ENCODE measurements at regions not wholly inside any gene's neighbourhood (a gene's known extent, or its start where the extent isn't known, plus 50 kb on each side); places are given as distances from the start of the nearest gene placed in this dataset.

- H3K36me3 Mint-ChIP-seq: no peaks in the 10 kb centered on the region
- DNase-seq (ENCODE audit: low spot score in 2 of 2, unreplicated experiment in 2 of 2): no peak
- peaks cover 16% of the 10 kb centered on the region for H3K9me3 Mint-ChIP-seq
- peaks cover 1% of the 10 kb centered on the region for H3K4me1 Mint-ChIP-seq
- H3K4me3 Mint-ChIP-seq: no peak overlapping the region
- no peak overlapping the region for H3K27ac Mint-ChIP-seq
- TF ChIP-seq, protein P1, sequence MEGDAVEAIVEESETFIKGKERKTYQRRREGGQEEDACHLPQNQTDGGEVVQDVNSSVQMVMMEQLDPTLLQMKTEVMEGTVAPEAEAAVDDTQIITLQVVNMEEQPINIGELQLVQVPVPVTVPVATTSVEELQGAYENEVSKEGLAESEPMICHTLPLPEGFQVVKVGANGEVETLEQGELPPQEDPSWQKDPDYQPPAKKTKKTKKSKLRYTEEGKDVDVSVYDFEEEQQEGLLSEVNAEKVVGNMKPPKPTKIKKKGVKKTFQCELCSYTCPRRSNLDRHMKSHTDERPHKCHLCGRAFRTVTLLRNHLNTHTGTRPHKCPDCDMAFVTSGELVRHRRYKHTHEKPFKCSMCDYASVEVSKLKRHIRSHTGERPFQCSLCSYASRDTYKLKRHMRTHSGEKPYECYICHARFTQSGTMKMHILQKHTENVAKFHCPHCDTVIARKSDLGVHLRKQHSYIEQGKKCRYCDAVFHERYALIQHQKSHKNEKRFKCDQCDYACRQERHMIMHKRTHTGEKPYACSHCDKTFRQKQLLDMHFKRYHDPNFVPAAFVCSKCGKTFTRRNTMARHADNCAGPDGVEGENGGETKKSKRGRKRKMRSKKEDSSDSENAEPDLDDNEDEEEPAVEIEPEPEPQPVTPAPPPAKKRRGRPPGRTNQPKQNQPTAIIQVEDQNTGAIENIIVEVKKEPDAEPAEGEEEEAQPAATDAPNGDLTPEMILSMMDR (IDR thresholded peaks at IDR 0.05; ENCODE audit: unreplicated experiment): no peak
- no peaks in the 10 kb centered on the region for H3K27me3 Mint-ChIP-seq (ENCODE audit: low read depth)
Observed at GRCh38 chr14:62557416-62557815, 487.8 kb downstream of the KCNH5 start.

DNA sequence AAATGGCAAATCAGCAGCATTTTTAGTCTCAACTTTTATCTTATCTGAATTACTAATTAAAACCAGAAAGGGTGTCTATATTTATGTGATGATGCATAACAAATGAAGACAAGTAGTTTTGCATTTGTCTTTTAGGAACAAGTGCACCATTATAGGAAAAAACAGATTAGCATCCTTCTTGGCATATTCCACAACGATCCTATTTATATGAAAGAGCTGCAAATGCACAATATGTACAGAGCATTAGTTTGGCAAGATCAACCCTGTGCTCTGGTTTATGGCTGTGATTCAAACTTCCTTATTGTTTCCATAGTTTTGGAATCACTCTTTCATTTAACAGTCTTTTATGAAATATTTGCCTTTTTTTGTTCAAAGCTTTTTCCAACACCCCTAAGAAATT is 486.8 kb downstream of the KCNH5 start:
- Mint-ChIP-seq H3K27ac (no peak overlapping the region), H3K27me3 (ENCODE audit: low read depth) (no peaks in the 10 kb centered on the region), H3K4me1 (peaks cover 1% of the 10 kb centered on the region), H3K36me3 (no peaks in the 10 kb centered on the region), H3K9me3 (peaks cover 7% of the 10 kb centered on the region), H3K4me3 (no peak overlapping the region)
- no peak for DNase-seq (ENCODE audit: low spot score in 2 of 2, unreplicated experiment in 2 of 2)
- TF ChIP-seq, protein P1 (IDR thresholded peaks at IDR 0.05; ENCODE audit: unreplicated experiment): no peak

- no peak overlapping the region for H3K4me3 Mint-ChIP-seq
- H3K9me3 Mint-ChIP-seq: peaks cover 10% of the 10 kb centered on the region
- H3K27ac Mint-ChIP-seq: no peak overlapping the region
- no peaks in the 10 kb centered on the region for H3K4me1 Mint-ChIP-seq
- TF ChIP-seq, protein P1 (IDR thresholded peaks at IDR 0.05; ENCODE audit: unreplicated experiment): no peak
- H3K36me3 Mint-ChIP-seq: no peaks in the 10 kb centered on the region
- no peaks in the 10 kb centered on the region for H3K27me3 Mint-ChIP-seq (ENCODE audit: low read depth)
- no peak for DNase-seq (ENCODE audit: low spot score in 2 of 2, unreplicated experiment in 2 of 2)
Observed at GRCh38 chr14:62585247-62585646, 460.0 kb downstream of the KCNH5 start.

DNA sequence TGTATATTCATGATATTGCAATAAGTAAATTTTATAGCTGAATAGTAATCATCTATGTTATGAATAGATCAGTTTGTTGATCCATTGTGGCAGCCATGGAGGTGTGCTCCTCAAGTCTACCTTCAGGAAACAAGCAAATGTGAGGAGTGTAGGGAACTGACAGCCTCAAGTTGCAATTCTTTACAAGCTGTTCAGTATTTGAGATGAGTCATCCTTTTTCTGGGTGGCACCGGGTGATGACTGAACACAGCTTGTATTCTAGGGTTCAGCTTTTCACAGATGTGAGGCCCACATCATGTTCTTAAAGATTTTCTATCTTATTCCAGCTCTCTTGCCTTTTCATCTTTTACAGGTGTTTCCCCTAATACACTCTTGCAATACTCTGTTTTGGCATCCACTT is 452.4 kb downstream of the KCNH5 start:
- Mint-ChIP-seq H3K27ac (no peak overlapping the region), H3K4me3 (no peak overlapping the region), H3K4me1 (no peaks in the 10 kb centered on the region), H3K9me3 (peaks cover 10% of the 10 kb centered on the region), H3K27me3 (ENCODE audit: low read depth) (no peaks in the 10 kb centered on the region), H3K36me3 (peaks cover 4% of the 10 kb centered on the region)
- no peak for DNase-seq (ENCODE audit: low spot score in 2 of 2, unreplicated experiment in 2 of 2)
- TF ChIP-seq, protein P1 (IDR thresholded peaks at IDR 0.05; ENCODE audit: unreplicated experiment): no peak

- TF ChIP-seq, protein P1 (IDR thresholded peaks at IDR 0.05; ENCODE audit: unreplicated experiment): no peak
- no peak for DNase-seq (ENCODE audit: low spot score in 2 of 2, unreplicated experiment in 2 of 2)
- H3K4me3 Mint-ChIP-seq: no peak overlapping the region
- no peaks in the 10 kb centered on the region for H3K27me3 Mint-ChIP-seq (ENCODE audit: low read depth)
- H3K9me3 Mint-ChIP-seq: peaks cover 35% of the 10 kb centered on the region
- H3K27ac Mint-ChIP-seq: no peak overlapping the region
- H3K36me3 Mint-ChIP-seq: peaks cover 4% of the 10 kb centered on the region
- no peaks in the 10 kb centered on the region for H3K4me1 Mint-ChIP-seq
Observed at GRCh38 chr14:62597143-62597542, 448.1 kb downstream of the KCNH5 start.
